Nephron progenitor cell (in vitro differentiated cells): ENCODE measurements at regions not wholly inside any gene's neighbourhood (a gene's known extent, or its start where the extent isn't known, plus 50 kb on each side); places are given as distances from the start of the nearest gene placed in this dataset.

ENCODE experiments used
- DNase-seq: peaks from one replicate; pipeline ENCODE4 v3.0.0; 2021
- H3K27ac Mint-ChIP-seq: 2 replicates; pipeline ENCODE4 v1.8.0; 2021; ENCODE audit warnings: mild to moderate bottlenecking, moderate library complexity, mixed read lengths
- H3K27me3 Mint-ChIP-seq: 2 replicates; pipeline ENCODE4 v1.8.0; 2021; ENCODE audit warnings: mild to moderate bottlenecking, low read depth, mixed read lengths; ENCODE audit not compliant: poor library complexity
- H3K36me3 Mint-ChIP-seq: 2 replicates; pipeline ENCODE4 v1.8.0; 2021; ENCODE audit warnings: low read depth, mixed read lengths
- H3K4me1 Mint-ChIP-seq: 2 replicates; pipeline ENCODE4 v1.8.0; 2021; ENCODE audit warnings: mixed read lengths
- H3K4me3 Mint-ChIP-seq: 2 replicates; pipeline ENCODE4 v1.8.0; 2021; ENCODE audit warnings: mild to moderate bottlenecking, moderate library complexity, mixed read lengths
- H3K9me3 Mint-ChIP-seq: 2 replicates; pipeline ENCODE4 v1.8.0; 2021; ENCODE audit warnings: mild to moderate bottlenecking, moderate library complexity, mixed read lengths
- TF ChIP-seq, protein P1 (sequence below): fragments of 200-600 bp; sonication (generic); IDR thresholded peaks from 2 replicates; pipeline ENCODE4 v1.5.0; 2021; ENCODE audit warnings: antibody characterized with exemption

DNA sequence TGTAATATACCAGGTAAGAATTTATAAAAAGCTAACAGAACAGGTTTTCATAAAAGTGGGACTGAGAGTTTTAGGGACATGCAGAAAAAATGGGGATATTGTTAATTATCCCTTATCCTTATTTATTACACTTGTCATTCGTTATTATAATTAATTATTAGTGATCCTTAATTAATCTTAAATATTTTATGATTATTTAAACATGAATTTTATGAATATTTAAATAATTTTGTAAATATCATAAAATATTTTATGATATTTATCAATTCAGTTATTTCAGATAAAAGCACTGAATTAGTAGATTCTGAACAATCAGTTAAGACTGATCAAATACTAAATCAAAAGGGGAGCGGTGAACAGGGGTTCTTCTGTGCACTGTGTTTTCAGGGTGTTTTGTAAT lies 300.1 kb downstream of the PAX1 start:
- no peak for DNase-seq
- H3K4me1 Mint-ChIP-seq = peaks cover 7% of the 10 kb centered on the region
- no peak overlapping the region for H3K27ac Mint-ChIP-seq
- no peaks in the 10 kb centered on the region for H3K27me3 Mint-ChIP-seq
- H3K9me3 Mint-ChIP-seq = peaks cover 20% of the 10 kb centered on the region
- TF ChIP-seq, protein P1, sequence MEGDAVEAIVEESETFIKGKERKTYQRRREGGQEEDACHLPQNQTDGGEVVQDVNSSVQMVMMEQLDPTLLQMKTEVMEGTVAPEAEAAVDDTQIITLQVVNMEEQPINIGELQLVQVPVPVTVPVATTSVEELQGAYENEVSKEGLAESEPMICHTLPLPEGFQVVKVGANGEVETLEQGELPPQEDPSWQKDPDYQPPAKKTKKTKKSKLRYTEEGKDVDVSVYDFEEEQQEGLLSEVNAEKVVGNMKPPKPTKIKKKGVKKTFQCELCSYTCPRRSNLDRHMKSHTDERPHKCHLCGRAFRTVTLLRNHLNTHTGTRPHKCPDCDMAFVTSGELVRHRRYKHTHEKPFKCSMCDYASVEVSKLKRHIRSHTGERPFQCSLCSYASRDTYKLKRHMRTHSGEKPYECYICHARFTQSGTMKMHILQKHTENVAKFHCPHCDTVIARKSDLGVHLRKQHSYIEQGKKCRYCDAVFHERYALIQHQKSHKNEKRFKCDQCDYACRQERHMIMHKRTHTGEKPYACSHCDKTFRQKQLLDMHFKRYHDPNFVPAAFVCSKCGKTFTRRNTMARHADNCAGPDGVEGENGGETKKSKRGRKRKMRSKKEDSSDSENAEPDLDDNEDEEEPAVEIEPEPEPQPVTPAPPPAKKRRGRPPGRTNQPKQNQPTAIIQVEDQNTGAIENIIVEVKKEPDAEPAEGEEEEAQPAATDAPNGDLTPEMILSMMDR = no peak
- H3K36me3 Mint-ChIP-seq = peaks cover 5% of the 10 kb centered on the region
- no peak overlapping the region for H3K4me3 Mint-ChIP-seq

- H3K4me3 Mint-ChIP-seq = no peak overlapping the region
- H3K27ac Mint-ChIP-seq = no peak overlapping the region
- peaks cover 5% of the 10 kb centered on the region for H3K36me3 Mint-ChIP-seq
- peaks cover 7% of the 10 kb centered on the region for H3K4me1 Mint-ChIP-seq
- TF ChIP-seq, protein P1 = no peak
- H3K9me3 Mint-ChIP-seq = peaks cover 16% of the 10 kb centered on the region
- no peaks in the 10 kb centered on the region for H3K27me3 Mint-ChIP-seq
- no peak for DNase-seq
Measured at GRCh38 chr20:22004946-22005345, 299.5 kb downstream of the PAX1 start.

DNA sequence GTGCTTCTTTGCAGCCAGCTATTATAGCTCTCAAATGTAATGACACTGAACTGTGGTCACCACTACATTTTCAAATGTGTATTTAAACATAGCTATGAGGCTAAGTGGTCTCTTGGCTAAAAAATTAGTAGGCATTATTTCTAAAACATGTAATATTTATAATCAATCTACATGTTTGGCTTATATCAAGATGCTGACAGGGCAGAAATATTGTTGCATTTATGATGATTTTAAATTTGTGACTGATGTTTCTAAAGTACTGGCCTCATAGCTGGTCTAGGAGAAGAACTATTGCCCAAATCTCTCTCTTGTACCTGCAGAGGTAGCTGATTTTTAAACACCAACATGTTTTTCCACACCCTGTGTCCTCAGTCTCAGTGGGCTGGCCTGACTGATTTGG lies 298.2 kb downstream of the PAX1 start:
- TF ChIP-seq, protein P1 = no peak
- Mint-ChIP-seq H3K36me3 (peaks cover 4% of the 10 kb centered on the region), H3K4me3 (no peak overlapping the region), H3K27me3 (no peaks in the 10 kb centered on the region), H3K4me1 (peaks cover 7% of the 10 kb centered on the region), H3K9me3 (peaks cover 5% of the 10 kb centered on the region), H3K27ac (no peak overlapping the region)
- DNase-seq = no peak

GRCh38 chr20:22001886-22002285 lies 296.4 kb downstream of the PAX1 start:
- no peaks in the 10 kb centered on the region for H3K36me3 Mint-ChIP-seq
- peaks cover 7% of the 10 kb centered on the region for H3K4me1 Mint-ChIP-seq
- DNase-seq = no peak
- peaks cover 4% of the 10 kb centered on the region for H3K27me3 Mint-ChIP-seq
- TF ChIP-seq, protein P1 = no peak
- no peak overlapping the region for H3K4me3 Mint-ChIP-seq
- H3K27ac Mint-ChIP-seq = no peak overlapping the region
- no peaks in the 10 kb centered on the region for H3K9me3 Mint-ChIP-seq

- H3K9me3 Mint-ChIP-seq = no peaks in the 10 kb centered on the region
- no peaks in the 10 kb centered on the region for H3K36me3 Mint-ChIP-seq
- DNase-seq = no peak
- TF ChIP-seq, protein P1 = no peak
- H3K4me1 Mint-ChIP-seq = peaks cover 6% of the 10 kb centered on the region
- peaks cover 4% of the 10 kb centered on the region for H3K27me3 Mint-ChIP-seq
- H3K27ac Mint-ChIP-seq = no peak overlapping the region
- no peak overlapping the region for H3K4me3 Mint-ChIP-seq
Measured at GRCh38 chr20:21995461-21995860, 290.0 kb downstream of the PAX1 start.

DNA sequence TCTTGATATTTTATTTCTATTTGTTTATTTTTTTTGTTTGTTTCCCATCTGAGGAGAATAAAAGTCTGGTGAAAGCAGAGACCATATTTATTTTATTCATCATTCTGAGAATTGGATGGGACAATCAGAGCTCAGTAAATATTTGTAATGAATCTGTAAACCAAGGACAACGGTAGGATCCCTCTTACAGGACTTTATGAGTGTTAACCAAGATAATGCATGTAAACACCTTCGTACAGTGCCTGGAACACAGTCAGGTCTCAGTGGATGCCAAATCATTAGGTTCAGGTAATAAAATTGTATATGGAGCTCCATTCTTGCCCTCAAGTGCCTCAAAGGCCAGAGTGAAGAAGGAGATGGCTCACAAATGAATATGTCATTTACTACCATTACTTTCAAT lies 288.7 kb downstream of the PAX1 start:
- Mint-ChIP-seq H3K36me3 (no peaks in the 10 kb centered on the region), H3K4me1 (peaks cover 17% of the 10 kb centered on the region), H3K9me3 (no peaks in the 10 kb centered on the region), H3K27me3 (peaks cover 6% of the 10 kb centered on the region), H3K27ac (no peak overlapping the region), H3K4me3 (no peak overlapping the region)
- TF ChIP-seq, protein P1 = no peak
- no peak for DNase-seq
